Activated CD8-positive, alpha-beta T cell treated with anti-CD3 and anti-CD28 coated beads, Interleukin-2, amount 10 ng/mL, durations not matched to agents 7 days and 5 days (primary cell): ENCODE measurements at regions not wholly inside any gene's neighbourhood (a gene's known extent, or its start where the extent isn't known, plus 50 kb on each side); places are given as distances from the start of the nearest gene placed in this dataset.

Experiments
- ATAC-seq: fragments of 150-1000 bp; cut with Tn5 transposase; one replicate; pipeline ENCODE4 v1.10.0; 2021; ENCODE audit warnings: moderate library complexity
- CTCF ChIA-PET: fragments of 350-600 bp; sonication (Branson Sonifier 250); formaldehyde crosslinking; loops from one replicate; lab custom pipeline; 2021; ENCODE audit warnings: antibody characterized with exemption; lab: Charles Lee
- POLR2A ChIA-PET: fragments of 350-600 bp; sonication (Branson Sonifier 250); formaldehyde crosslinking; loops from one replicate; lab custom pipeline; 2021; ENCODE audit warnings: antibody characterized with exemption; lab: Charles Lee
- DNase-seq: peaks from one replicate; pipeline ENCODE4 v3.0.0-alpha.2; 2020
- H3K27ac Mint-ChIP-seq: one replicate; pipeline ENCODE4 v1.8.0; 2021; ENCODE audit warnings: mild to moderate bottlenecking, mixed read lengths
- H3K27me3 Mint-ChIP-seq: one replicate; pipeline ENCODE4 v1.8.0; 2021; ENCODE audit warnings: low read depth, mixed read lengths
- H3K36me3 Mint-ChIP-seq: one replicate; pipeline ENCODE4 v1.8.0; 2021; ENCODE audit warnings: low read depth, mixed read lengths
- H3K4me1 Mint-ChIP-seq: one replicate; pipeline ENCODE4 v1.8.0; 2021; ENCODE audit warnings: low read depth, mixed read lengths
- H3K4me3 Mint-ChIP-seq: one replicate; pipeline ENCODE4 v1.8.0; 2021; ENCODE audit warnings: mild to moderate bottlenecking, mixed read lengths
- H3K9me3 Mint-ChIP-seq: one replicate; pipeline ENCODE4 v1.8.0; 2022; ENCODE audit warnings: mixed read lengths; ENCODE audit not compliant: insufficient read depth

- no peak for ATAC-seq
- POLR2A ChIA-PET, result no interaction called here
- Mint-ChIP-seq H3K27me3 (peaks cover 3% of the 10 kb centered on the region), H3K9me3 (no peaks in the 10 kb centered on the region), H3K4me1 (no peaks in the 10 kb centered on the region), H3K27ac (no peak overlapping the region), H3K4me3 (no peak overlapping the region), H3K36me3 (no peaks in the 10 kb centered on the region)
- CTCF ChIA-PET, result no interaction called here
- no peak for DNase-seq
Measured at GRCh38 chr10:78388331-78389050, 354.8 kb downstream of the RPS24 start.

GRCh38 chr10:78389419-78389818 lies 355.8 kb downstream of the RPS24 start:
- H3K36me3 Mint-ChIP-seq, result no peaks in the 10 kb centered on the region
- H3K9me3 Mint-ChIP-seq, result no peaks in the 10 kb centered on the region
- H3K27ac Mint-ChIP-seq, result no peak overlapping the region
- no peak overlapping the region for H3K4me3 Mint-ChIP-seq
- POLR2A ChIA-PET, result no interaction called here
- CTCF ChIA-PET, result no interaction called here
- no peak for ATAC-seq
- H3K27me3 Mint-ChIP-seq, result peaks cover 3% of the 10 kb centered on the region
- no peak for DNase-seq
- no peaks in the 10 kb centered on the region for H3K4me1 Mint-ChIP-seq

- Mint-ChIP-seq H3K27me3 (peaks cover 1% of the 10 kb centered on the region), H3K4me3 (no peak overlapping the region), H3K4me1 (no peaks in the 10 kb centered on the region), H3K36me3 (no peaks in the 10 kb centered on the region), H3K9me3 (no peaks in the 10 kb centered on the region), H3K27ac (no peak overlapping the region)
- POLR2A ChIA-PET, result no interaction called here
- CTCF ChIA-PET, result no interaction called here
- DNase-seq, result no peak
- ATAC-seq, result no peak
Measured at GRCh38 chr10:78390051-78390450, 356.4 kb downstream of the RPS24 start.

GRCh38 chr10:78390817-78391216 lies 357.2 kb downstream of the RPS24 start:
- no peaks in the 10 kb centered on the region for H3K27me3 Mint-ChIP-seq
- no peak overlapping the region for H3K27ac Mint-ChIP-seq
- ATAC-seq (no peak), DNase-seq (no peak)
- no peaks in the 10 kb centered on the region for H3K36me3 Mint-ChIP-seq
- H3K9me3 Mint-ChIP-seq, result no peaks in the 10 kb centered on the region
- no peak overlapping the region for H3K4me3 Mint-ChIP-seq
- POLR2A ChIA-PET, result no interaction called here
- H3K4me1 Mint-ChIP-seq, result no peaks in the 10 kb centered on the region
- CTCF ChIA-PET, result no interaction called here

- POLR2A ChIA-PET, result no interaction called here
- no peaks in the 10 kb centered on the region for H3K36me3 Mint-ChIP-seq
- no peaks in the 10 kb centered on the region for H3K4me1 Mint-ChIP-seq
- CTCF ChIA-PET, result no interaction called here
- H3K9me3 Mint-ChIP-seq, result no peaks in the 10 kb centered on the region
- no peaks in the 10 kb centered on the region for H3K27me3 Mint-ChIP-seq
- no peak for DNase-seq
- H3K4me3 Mint-ChIP-seq, result no peak overlapping the region
- no peak overlapping the region for H3K27ac Mint-ChIP-seq
- no peak for ATAC-seq
Measured at GRCh38 chr10:78391585-78391984, 357.9 kb downstream of the RPS24 start.

- H3K27ac Mint-ChIP-seq, result no peak overlapping the region
Measured at GRCh38 chr10:78392197-78392596, 358.5 kb downstream of the RPS24 start.

GRCh38 chr10:78393094-78393493 lies 359.4 kb downstream of the RPS24 start:
- no peak overlapping the region for H3K27ac Mint-ChIP-seq
- no peaks in the 10 kb centered on the region for H3K36me3 Mint-ChIP-seq
- H3K4me1 Mint-ChIP-seq, result no peaks in the 10 kb centered on the region
- DNase-seq (no peak), ATAC-seq (no peak)
- ChIA-PET CTCF (no interaction called here), POLR2A (no interaction called here)
- H3K9me3 Mint-ChIP-seq, result no peaks in the 10 kb centered on the region
- H3K27me3 Mint-ChIP-seq, result no peaks in the 10 kb centered on the region
- H3K4me3 Mint-ChIP-seq, result no peak overlapping the region

More at GRCh38 chr10:78392197-78392596, 358.5 kb downstream of the RPS24 start:
- DNase-seq (no peak), ATAC-seq (no peak)
- ChIA-PET CTCF (no interaction called here), POLR2A (no interaction called here)
- Mint-ChIP-seq H3K4me3 (no peak overlapping the region), H3K27me3 (no peaks in the 10 kb centered on the region), H3K9me3 (no peaks in the 10 kb centered on the region), H3K4me1 (no peaks in the 10 kb centered on the region), H3K36me3 (no peaks in the 10 kb centered on the region)

- no peak overlapping the region for H3K4me3 Mint-ChIP-seq
- DNase-seq (no peak), ATAC-seq (no peak)
- no peak overlapping the region for H3K27ac Mint-ChIP-seq
- H3K36me3 Mint-ChIP-seq, result no peaks in the 10 kb centered on the region
- no peaks in the 10 kb centered on the region for H3K4me1 Mint-ChIP-seq
- ChIA-PET POLR2A (no interaction called here), CTCF (no interaction called here)
- no peaks in the 10 kb centered on the region for H3K27me3 Mint-ChIP-seq
- H3K9me3 Mint-ChIP-seq, result no peaks in the 10 kb centered on the region
Measured at GRCh38 chr10:78394047-78394446, 360.4 kb downstream of the RPS24 start.

GRCh38 chr10:78395162-78395561 lies 361.5 kb downstream of the RPS24 start:
- Mint-ChIP-seq H3K9me3 (no peaks in the 10 kb centered on the region), H3K4me1 (no peaks in the 10 kb centered on the region), H3K27ac (no peak overlapping the region), H3K27me3 (no peaks in the 10 kb centered on the region), H3K4me3 (no peak overlapping the region), H3K36me3 (no peaks in the 10 kb centered on the region)
- ChIA-PET POLR2A (no interaction called here), CTCF (no interaction called here)
- ATAC-seq, result no peak
- no peak for DNase-seq

- POLR2A ChIA-PET, result interaction anchor here (0.6 kb wide), 2 partner anchors 122 to 385 kb away, joined by 3 to 4 read pairs; no protein-coding TSS in a partner anchor
- CTCF ChIA-PET, result no interaction called here
- Mint-ChIP-seq H3K9me3 (no peaks in the 10 kb centered on the region), H3K4me1 (no peaks in the 10 kb centered on the region), H3K27ac (no peak overlapping the region), H3K27me3 (no peaks in the 10 kb centered on the region), H3K4me3 (no peak overlapping the region), H3K36me3 (no peaks in the 10 kb centered on the region)
- no peak for DNase-seq
- ATAC-seq, result no peak
Measured at GRCh38 chr10:78396754-78397153, 363.1 kb downstream of the RPS24 start.

- Mint-ChIP-seq H3K4me3 (no peak overlapping the region), H3K36me3 (no peaks in the 10 kb centered on the region), H3K9me3 (no peaks in the 10 kb centered on the region), H3K27me3 (no peaks in the 10 kb centered on the region), H3K4me1 (no peaks in the 10 kb centered on the region), H3K27ac (no peak overlapping the region)
- ChIA-PET POLR2A (no interaction called here), CTCF (no interaction called here)
- DNase-seq (no peak), ATAC-seq (no peak)
Measured at GRCh38 chr10:78397786-78398185, 364.1 kb downstream of the RPS24 start.

- H3K27me3 Mint-ChIP-seq, result no peaks in the 10 kb centered on the region
- DNase-seq, result no peak
- H3K9me3 Mint-ChIP-seq, result no peaks in the 10 kb centered on the region
- no peak overlapping the region for H3K4me3 Mint-ChIP-seq
- H3K27ac Mint-ChIP-seq, result no peak overlapping the region
- POLR2A ChIA-PET, result no interaction called here
- no peak for ATAC-seq
- CTCF ChIA-PET, result no interaction called here
- no peaks in the 10 kb centered on the region for H3K36me3 Mint-ChIP-seq
- no peaks in the 10 kb centered on the region for H3K4me1 Mint-ChIP-seq
Measured at GRCh38 chr10:78398382-78398781, 364.7 kb downstream of the RPS24 start.
